ENCODE measurements at regions not wholly inside any gene's neighbourhood (a gene's known extent, or its start where the extent isn't known, plus 50 kb on each side); places are given as distances from the start of the nearest gene placed in this dataset.

GRCh38 chr18:11271954-11272353 is 122.6 kb upstream of the PIEZO2 start:
- DNase-seq (ENCODE audit: low read depth) = no peak
- H3K4me3 ChIP-seq (ENCODE audit: low read depth, low read length) = no peak overlapping the region
- no peak for TF ChIP-seq CTCF (conservative IDR thresholded peaks at IDR 0.05; ENCODE audit: low read depth, low read length)

- no peak for TF ChIP-seq CTCF (conservative IDR thresholded peaks at IDR 0.05; ENCODE audit: low read depth, low read length)
- no peak for DNase-seq (ENCODE audit: low read depth)
- no peak overlapping the region for H3K4me3 ChIP-seq (ENCODE audit: low read depth, low read length)
Observed at GRCh38 chr18:11269257-11269656, 119.9 kb upstream of the PIEZO2 start.

GRCh38 chr18:11268741-11269233 is 119.4 kb upstream of the PIEZO2 start:
- no peak overlapping the region for H3K4me3 ChIP-seq (ENCODE audit: low read depth, low read length)
- no peak for TF ChIP-seq CTCF (conservative IDR thresholded peaks at IDR 0.05; ENCODE audit: low read depth, low read length)
- no peak for DNase-seq (ENCODE audit: low read depth)

GRCh38 chr18:11268153-11268552 is 118.8 kb upstream of the PIEZO2 start:
- no peak for DNase-seq (ENCODE audit: low read depth)
- no peak overlapping the region for H3K4me3 ChIP-seq (ENCODE audit: low read depth, low read length)
- no peak for TF ChIP-seq CTCF (conservative IDR thresholded peaks at IDR 0.05; ENCODE audit: low read depth, low read length)

GRCh38 chr18:11266781-11267480 is 117.6 kb upstream of the PIEZO2 start:
- H3K4me3 ChIP-seq (ENCODE audit: low read depth, low read length) = no peak overlapping the region
- no peak for TF ChIP-seq CTCF (conservative IDR thresholded peaks at IDR 0.05; ENCODE audit: low read depth, low read length)
- DNase-seq (ENCODE audit: low read depth) = no peak

GRCh38 chr18:11261486-11261885 is 112.1 kb upstream of the PIEZO2 start:
- H3K4me3 ChIP-seq (ENCODE audit: low read depth, low read length) = no peak overlapping the region
- DNase-seq (ENCODE audit: low read depth) = no peak
- no peak for TF ChIP-seq CTCF (conservative IDR thresholded peaks at IDR 0.05; ENCODE audit: low read depth, low read length)

- TF ChIP-seq CTCF (conservative IDR thresholded peaks at IDR 0.05; ENCODE audit: low read depth, low read length) = no peak
- no peak for DNase-seq (ENCODE audit: low read depth)
- no peak overlapping the region for H3K4me3 ChIP-seq (ENCODE audit: low read depth, low read length)
Observed at GRCh38 chr18:11260961-11261461, 111.6 kb upstream of the PIEZO2 start.

All from epithelial cell of proximal tubule (primary cell).